ENCODE measurements at regions not wholly inside any gene's neighbourhood (a gene's known extent, or its start where the extent isn't known, plus 50 kb on each side); places are given as distances from the start of the nearest gene placed in this dataset.
"Not testable (repeated sequence)": the region's sequence is repeated elsewhere in the genome, so short reads cannot be mapped to it uniquely, and the experiment has no call there.

- DNase-seq (ENCODE audit: low spot score) = no peak
Measured at GRCh38 chr5:13045897-13046551, 898.5 kb downstream of the DNAH5 start.

DNA sequence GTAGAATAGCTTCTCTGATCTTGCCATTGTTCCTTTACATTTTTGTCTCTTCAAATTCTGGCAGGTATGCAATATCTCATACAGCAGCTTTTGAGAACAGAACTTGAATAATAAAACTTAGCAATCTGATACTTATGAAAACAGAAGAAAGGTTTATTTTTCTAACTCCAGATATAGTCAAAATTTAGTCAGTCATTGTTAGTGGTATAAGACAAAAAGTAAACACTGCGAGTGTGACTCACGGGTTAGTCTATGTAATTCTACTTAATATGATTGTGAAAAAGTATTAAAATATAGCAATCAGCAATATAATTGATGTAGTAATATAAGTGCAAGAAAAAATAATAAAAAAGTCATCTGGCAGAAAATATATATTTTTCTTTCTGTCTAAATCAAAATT, 910.4 kb downstream of the DNAH5 start:
- DNase-seq (ENCODE audit: low spot score) = no peak

DNA sequence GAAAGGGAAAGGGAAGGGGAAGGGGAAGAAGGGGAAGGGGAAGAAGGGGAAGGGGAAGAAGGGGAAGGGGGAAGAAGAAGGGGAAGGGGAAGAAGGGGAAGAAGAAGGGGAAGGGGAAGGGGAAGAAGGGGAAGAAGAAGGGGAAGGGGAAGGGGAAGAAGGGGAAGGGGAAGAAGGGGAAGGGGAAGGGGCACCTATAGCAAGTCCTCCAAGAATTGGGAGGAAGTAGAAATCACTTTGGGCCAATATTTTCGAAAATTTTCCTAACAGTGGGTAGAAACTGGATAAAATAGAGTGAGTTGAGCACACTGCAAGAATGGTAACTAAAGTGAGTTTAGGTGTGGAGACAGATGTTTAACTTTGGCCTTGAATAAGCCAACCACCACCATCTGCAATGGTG, 915.3 kb downstream of the DNAH5 start:
- no peak for DNase-seq (ENCODE audit: low spot score)

DNA sequence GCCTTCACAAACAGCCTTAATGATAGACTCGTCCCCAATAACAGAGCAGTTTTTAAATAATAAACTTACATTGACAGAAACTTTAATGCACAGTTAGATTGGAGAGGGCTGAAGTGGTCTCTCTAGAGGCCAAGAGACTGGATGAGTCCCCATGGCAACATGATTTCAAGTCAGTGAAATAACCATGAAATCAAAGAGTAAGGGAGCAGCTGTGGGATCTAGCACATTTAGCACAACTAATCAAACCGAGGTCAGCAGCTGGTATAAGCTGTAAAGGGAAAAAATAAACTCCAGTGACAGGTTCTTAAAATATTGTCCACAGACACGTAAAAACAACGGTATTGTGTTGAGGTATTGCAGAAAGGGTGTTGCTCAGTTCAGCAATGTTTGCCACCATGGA, 916.6 kb downstream of the DNAH5 start:
- no peak for DNase-seq (ENCODE audit: low spot score)

- no peak for DNase-seq (ENCODE audit: low spot score)
Measured at GRCh38 chr5:13019729-13020128, 924.8 kb downstream of the DNAH5 start.

GRCh38 chr5:13003457-13003856, 941.0 kb downstream of the DNAH5 start:
- DNase-seq (ENCODE audit: low spot score) = no peak

DNA sequence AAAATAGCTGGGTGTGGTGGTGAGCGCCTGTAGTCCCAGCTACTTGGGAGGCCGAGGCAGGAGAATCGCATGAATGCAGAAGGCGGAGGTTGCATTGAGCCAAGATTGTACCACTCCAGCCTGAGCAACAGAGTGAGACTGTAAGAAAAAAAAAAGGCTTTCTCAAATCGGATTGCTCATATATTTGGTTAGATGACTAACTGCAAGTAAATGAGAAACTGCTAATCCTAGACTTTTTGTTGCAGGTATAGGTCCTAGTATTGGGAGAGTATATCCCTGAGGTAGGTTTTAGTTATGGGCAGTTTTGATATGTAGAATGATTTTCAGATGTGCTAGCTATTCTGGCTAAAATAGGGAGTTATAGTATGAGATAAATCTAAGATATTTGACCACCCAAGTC, 944.8 kb downstream of the DNAH5 start:
- no peak for DNase-seq (ENCODE audit: low spot score)

- no peak for DNase-seq (ENCODE audit: low spot score)
Measured at GRCh38 chr5:12985142-12985541, 959.3 kb downstream of the DNAH5 start.

GRCh38 chr5:12974856-12975255, 969.6 kb downstream of the DNAH5 start:
- no peak for DNase-seq (ENCODE audit: low spot score)

DNA sequence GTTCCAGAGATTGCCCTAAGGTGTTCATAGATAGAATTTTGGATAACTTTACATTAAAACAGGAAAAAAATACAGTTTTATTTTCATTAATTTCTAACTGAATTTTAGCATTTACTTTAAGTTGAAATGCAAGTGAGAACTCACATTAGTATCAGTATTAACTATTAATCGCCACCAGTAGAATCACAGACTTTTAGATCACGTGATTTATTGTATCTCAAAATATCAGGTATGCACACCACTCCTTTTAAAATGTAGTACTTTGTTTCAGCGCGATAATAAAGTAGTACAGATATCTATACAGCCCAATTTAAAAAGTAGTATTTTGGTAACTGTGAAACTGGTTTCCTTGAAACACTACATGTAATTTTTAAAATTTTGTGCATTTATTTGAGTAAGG, 978.7 kb downstream of the DNAH5 start:
- DNase-seq (ENCODE audit: low spot score) = no peak

- DNase-seq (ENCODE audit: low spot score) = no peak
Measured at GRCh38 chr5:12959713-12960112, 984.8 kb downstream of the DNAH5 start.

DNA sequence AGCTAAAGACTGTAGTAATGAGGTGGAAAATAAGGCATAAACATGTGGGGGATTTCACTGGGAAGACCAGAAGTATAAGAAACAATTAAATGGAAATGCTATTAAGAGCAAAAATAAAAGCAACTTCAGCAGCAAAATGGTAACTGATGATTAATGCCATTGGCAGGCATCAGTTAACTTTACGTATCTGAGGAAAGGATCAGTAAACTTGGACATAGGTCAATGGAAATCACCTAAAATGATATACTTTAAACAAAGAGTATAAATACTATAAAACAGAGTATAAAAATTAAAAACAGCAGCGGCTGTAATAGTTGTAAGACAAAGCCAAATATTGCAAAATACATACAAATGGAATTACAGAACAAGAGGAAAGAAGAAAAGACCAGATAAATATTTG, 992.1 kb downstream of the DNAH5 start:
- DNase-seq (ENCODE audit: low spot score) = no peak

DNA sequence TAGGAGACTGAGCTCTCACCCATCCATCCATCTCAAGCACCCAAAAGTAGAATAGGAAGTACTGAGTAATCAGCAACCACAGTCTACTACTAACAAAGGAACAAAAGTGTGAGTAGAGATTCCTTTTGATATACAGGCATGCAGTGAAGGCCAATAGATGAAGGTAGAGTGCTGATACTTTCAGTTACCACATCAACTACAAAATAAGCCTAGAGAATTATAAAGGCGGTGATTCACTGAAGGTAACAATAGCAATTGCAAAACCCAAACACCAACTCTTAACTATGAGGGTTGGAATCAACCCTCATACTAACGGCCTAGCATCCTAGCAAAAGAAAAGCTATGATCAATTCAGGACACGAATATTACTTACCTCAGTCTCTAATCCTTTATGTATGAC, 992.6 kb downstream of the DNAH5 start:
- no peak for DNase-seq (ENCODE audit: low spot score)

DNA sequence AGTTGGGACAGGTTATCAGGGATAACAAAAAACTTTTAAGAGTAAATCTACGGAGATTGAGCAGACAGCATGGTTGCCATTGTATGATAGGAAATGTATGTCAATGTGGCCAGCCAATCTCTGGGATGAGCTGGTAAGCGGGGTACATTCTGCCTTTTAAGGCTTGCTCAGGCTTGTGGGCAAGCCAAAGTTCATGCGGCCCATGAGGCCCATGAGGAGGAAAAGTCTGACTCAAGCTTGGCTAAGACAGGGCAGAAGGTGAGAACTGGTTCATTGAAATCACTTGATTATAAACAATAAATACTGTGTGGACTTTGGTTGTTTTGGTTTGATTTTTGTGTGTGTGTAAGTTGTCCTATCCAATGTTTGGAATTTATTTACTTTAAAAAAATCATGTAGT, 997.1 kb downstream of the DNAH5 start:
- DNase-seq (ENCODE audit: low spot score) = no peak

GRCh38 chr5:12945477-12945876, 999.0 kb downstream of the DNAH5 start:
- not testable (repeated sequence) for DNase-seq (ENCODE audit: low spot score)

DNA sequence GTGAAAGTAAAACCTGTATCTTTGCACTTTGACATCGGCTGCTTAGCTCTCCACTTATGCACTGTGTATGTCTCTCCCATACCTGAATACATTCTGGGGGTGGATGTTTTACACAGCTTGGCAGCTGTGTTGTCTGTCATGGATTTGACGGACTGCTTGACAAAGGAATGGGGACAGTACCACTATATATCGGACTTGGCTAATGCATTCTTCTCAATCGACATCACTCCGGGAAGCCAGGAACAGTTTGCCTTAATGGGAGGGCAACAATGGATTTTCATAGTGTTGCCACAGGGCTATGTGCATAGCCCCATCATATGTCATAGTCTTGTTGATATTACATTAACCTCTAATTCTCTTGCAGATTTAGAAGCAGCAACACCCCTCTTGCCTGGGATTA, 1008.3 kb downstream of the DNAH5 start:
- DNase-seq (ENCODE audit: low spot score) = no peak

DNA sequence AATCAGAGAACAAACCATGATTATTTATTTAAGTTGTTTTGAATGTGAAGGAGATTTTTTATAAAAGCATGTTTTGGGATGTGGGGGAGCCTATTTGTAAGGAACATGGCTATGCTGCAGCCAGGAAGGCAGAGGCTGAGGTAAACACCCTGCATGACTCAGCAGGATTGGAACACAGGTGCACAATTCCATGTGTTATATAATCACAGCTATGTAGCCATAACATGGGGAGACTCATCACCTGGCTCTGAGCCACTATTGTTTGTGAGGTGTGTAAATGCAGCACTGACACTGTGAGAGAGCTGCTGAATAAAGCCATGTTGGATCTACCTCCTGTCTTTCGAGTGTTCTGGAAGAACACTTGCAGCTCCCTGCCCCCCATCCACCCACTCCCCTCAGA, 1009.8 kb downstream of the DNAH5 start:
- DNase-seq (ENCODE audit: low spot score) = no peak

DNA sequence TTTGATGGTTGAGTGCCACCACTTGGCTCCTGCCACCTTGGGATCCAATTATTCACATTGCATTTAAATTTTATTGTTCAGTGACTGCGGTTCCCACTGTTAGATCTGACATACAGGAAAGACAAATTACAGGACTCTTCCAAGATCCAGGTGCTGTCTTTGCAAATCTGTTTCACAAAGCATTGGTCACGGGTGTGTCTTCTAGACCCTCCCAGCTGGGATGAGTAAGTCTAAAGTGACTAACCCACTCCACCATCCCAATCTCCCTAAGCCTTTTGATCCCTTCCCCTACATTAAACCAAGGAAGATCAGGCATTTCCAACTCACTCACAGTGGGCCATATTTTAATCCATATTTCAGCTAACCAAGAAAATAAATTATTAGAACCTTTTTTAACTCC, 1016.3 kb upstream of the CTNND2 start:
- no peak for DNase-seq (ENCODE audit: low spot score)

DNA sequence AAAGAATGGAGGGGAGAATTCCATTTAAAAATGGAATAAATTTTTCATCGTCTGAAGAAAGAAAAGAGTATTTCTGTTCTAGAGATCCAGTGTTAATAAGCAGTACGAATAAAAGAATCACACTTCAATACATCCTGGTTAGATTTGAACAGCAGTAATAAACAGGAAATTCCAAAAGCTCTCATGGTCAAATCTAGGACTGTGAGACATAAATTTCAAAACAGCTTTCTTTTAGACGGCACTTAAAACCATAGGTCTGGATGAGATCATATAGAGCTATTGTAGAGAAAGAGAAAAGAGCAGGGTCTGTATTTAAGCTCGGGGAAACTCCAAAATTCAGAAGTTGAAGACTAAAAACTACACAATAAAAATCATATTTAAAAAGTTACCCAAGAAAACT, 1006.9 kb upstream of the CTNND2 start:
- no peak for DNase-seq (ENCODE audit: low spot score)

- no peak for DNase-seq (ENCODE audit: low spot score)
Measured at GRCh38 chr5:12910641-12911040, 1006.4 kb upstream of the CTNND2 start.

DNA sequence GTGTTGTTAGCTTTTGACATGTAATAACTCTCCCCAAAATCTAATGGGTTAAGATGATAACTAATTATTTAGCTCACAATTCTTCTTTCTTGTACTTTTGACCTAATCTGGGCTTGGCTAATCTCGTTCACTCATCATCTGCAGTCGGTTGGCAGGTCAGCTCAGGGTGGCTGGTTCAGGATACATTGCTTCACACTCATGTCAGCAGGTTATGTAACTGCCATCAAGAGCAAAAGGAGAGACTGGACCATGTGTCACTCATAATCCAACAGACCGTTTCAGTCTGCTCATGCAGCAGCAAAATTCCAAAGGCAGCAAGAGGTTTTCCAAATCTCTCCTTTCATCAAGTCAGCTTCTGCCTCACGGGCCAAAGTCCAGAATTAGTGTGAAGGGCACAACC, 998.4 kb upstream of the CTNND2 start:
- DNase-seq (ENCODE audit: low spot score) = no peak

GRCh38 chr5:12901696-12902095, 997.5 kb upstream of the CTNND2 start:
- no peak for DNase-seq (ENCODE audit: low spot score)

DNA sequence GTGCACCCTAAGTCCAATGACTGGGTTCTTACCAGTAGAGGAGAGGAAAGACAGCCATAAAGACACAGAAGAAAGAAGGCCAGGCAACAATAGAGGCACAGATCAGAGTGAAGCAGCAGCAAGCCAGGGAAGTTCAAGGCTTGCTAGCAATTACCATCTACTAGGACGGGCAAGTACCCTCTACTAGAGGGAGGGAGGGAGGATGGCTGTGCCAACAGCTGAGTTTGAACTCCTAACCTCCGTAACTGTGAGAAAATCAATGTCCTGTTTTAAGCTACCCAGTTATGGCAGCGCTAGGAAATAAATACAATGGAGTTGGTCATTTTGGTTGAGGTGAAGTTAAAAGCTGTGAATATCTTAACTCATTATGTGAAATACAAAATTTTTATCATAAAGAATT, 991.8 kb upstream of the CTNND2 start:
- no peak for DNase-seq (ENCODE audit: low spot score)

- DNase-seq (ENCODE audit: low spot score) = no peak
Measured at GRCh38 chr5:12885018-12885417, 980.8 kb upstream of the CTNND2 start.

DNA sequence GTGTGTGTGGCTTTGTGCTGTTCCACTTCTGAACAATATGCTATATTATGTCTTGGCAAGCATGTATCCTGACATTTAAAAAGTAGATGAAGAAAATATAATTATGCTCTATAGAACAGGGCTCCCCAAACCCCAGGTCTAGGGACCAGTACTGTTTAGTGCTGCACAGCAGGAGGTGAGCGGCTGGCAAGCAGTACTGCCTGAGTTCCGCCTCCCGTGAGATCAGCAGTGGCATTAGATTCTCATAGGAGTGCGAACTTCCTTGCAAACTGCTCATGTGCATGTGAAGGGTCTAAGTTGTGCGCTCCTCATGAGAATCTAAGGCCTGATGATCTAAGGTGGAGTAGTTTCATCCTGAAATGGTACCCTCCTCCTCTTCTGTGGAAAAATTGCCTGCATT, 979.1 kb upstream of the CTNND2 start:
- DNase-seq (ENCODE audit: low spot score) = no peak

All from ecto neural progenitor cell (in vitro differentiated cells).